IPS-NIHi7 (cell line): ENCODE measurements at regions not wholly inside any gene's neighbourhood (a gene's known extent, or its start where the extent isn't known, plus 50 kb on each side); places are given as distances from the start of the nearest gene placed in this dataset.

ENCODE experiments used
- DNase-seq: peaks from one replicate; pipeline ENCODE4 v3.0.0; 2012; ENCODE audit warnings: mixed read lengths; ENCODE audit errors: extremely low spot score

DNA sequence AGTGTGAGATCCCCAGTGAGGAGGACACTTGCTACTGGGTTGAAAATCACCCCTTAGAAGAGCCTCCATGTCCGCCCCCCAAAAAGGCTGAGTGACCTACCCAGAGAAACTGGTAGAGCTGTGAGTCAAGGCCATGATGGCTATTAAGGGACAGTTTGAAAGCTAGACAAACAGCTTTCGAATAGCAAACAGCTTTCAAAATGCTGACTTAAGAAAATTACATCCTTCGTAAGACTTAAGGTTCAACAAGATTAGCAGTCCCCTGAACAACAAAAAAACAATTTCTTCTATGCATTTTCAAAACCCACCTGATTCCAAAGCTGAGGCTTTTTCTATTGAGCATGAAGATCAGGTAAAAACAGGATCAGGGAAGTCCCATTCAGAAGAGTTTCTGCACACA is 269.7 kb upstream of the SOX2 start:
- no peak for DNase-seq

DNA sequence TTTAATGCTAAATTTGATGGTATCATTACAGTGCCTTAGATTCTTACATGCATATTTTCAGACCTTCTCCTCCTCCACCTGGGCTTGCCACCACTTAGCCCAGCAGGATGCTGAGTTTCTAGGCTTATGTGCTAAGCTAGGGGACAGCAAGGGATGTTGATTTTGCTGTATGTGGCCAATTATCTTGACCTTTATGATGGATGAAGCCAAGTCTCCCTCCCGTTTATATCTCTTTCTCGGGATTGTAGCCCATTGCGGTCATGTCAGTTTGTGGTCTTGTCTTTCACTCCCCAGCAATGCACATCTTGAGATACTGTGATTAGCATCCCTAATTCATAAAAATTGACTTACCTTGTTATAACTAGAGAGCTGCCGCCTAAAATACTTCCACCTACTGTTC is 278.7 kb upstream of the SOX2 start:
- no peak for DNase-seq

DNA sequence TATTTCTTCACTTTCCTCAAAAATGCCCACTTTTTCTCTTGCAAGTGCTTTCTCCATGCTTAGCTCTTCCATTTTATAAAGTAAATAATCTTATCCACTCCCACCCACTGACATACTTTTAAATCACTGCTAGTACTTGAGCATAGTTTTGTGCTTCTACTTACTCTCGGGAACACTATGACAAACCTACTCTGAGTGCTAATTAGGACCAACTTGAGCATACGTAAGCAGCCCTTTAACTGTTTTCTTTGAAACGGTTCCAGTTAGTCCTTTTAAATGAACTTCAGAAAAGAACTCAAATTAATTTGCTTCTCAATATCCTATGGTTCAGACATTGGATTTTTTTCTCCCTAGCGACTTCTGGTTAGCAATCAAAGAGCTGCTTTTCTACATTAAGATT is 280.0 kb upstream of the SOX2 start:
- DNase-seq: no peak

DNA sequence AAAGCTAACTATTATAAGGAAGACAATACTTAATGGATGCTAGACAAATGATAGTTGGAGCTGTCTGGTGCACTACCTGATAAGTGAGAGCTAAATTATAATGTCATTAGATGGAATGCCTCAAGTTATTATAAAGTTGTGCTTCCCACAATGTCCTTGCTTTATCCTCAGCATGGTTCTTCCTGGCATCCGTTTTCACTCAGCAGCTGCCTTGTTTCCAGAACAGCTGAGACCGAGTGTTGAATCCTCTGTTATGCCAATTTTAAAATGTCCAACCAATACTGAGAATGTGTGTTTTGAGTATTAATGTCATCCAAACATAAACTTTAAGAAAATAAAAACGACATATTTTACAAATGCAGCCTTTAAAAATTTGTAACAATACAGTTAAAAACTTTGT is 286.7 kb upstream of the SOX2 start:
- no peak for DNase-seq

DNA sequence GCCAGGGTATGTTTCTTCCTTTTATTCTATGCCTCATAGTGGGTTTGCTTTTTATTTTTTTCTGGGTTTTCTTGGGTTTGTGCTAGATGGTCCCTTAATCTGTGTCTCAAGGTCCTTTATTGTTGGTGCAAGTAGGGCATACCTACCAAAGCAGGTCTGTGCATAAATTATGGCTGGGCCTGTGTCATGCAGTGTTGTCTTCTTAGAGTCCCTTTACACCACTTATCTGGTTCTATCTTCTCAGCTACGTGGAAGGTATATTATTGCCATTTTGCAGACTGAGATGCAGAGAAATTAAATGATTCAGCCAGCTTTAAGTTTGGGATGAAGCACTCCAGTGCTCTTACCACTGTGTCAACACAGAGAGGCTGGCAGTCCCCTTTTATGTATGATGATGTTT is 293.5 kb upstream of the SOX2 start:
- no peak for DNase-seq

DNA sequence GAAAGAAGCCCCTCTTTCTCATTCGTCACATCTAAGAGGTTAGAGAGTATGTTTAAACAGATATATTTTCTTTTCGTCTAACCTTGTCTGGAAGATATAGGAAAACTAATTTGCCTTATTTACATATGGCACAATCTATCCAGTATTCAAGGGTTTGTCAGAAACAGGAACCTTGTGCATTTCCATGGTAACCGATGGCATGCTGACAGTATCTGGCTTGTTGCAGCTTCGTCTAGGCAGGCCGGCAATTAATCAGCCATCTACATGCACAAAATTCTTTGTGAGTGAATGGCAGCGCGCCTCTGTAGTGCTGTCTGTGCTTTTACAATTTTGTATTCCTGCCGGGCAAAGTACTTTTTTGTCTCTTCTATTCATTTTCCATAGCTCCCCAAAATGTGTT is 294.0 kb upstream of the SOX2 start:
- no peak for DNase-seq

DNA sequence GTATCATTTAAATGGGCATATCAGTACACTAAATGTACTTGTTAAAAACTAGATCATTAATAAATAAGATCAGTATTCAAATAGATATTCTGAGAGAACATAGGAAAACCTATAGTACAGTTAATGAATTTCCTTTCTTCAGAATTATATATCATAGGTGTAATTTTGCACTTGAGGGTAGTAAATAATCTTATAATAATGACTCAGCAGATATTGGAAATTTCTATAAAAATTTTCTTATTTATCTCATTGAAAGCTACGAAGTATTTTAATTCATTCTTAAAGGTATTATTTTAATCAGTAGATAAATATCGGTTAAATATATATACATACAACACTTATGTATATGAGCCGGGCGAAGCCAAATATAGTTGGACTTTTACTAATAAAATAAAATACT is 300.9 kb upstream of the SOX2 start:
- no peak for DNase-seq

DNA sequence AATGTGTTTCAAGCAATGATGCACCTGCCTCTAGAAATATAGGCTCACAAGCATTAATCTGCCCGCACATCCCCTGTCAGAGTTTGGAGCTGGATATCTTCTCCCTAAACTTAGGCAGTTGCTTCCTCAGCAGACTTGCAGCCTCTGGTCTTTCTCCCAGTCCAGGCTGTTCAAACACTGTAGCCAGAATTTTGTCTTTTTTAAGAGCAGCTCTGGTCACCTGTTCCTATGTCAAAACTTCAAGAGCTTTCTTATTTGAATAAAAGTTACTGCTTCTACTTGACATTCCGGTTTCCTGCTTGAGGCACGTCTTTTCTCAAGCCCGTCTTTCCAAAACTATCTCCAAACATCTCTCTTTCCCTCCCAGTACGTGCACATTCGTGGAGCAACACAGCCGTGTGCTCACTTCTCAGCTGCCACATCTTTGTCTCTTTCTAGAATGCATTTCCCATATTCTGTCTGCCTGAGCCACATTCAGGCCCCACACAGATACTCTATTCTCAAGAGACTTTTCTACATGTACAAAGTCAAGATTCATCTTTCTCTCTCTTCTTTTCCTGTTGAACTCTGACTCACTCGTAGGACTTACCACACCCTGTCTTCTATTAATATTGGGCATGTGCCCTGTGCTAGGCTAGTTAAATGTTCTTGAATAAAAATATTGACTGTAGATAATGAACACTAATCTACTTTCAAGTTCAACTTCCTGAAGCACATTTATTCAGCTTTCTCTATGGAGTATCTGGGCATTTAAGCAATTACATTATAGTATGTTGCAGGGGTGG is 307.7 kb upstream of the SOX2 start:
- no peak for DNase-seq

DNA sequence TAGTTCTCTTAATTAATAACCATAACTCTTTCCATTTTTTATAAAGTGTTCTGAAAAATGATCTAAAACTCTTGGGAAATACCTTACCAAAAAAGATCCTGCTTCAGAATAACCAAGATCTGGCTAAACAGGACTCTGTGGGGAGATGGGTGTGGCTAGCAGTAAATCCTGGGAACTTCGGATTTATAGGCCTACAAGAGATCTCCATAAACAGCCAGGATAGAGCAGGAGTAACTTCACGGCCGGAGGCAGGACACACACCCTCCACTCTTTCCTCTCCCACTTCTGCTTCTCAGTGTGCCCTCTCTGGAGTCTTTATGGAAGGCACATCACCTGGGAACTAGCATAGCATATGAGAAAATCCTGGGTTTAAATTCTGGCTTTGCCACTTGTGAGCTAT is 309.4 kb upstream of the SOX2 start:
- DNase-seq: no peak

DNA sequence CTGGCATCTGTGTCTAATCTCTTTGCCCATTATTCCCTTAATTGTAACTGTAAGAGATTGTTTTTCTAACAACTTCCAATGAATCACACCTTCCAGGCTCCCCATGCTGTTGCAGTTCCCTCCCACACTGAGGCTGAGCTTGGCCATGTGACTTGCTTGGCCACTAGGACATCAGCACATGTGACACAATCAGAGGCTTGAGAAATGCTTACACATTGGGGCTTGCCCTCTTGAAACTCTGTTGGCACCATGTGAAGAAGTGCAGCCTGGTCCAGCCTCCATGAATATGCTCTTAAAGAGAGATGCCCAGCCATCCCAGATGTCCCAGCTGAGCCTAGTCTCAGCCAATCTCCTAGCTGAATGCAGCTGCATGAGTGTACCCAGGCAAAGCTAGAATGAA is 326.8 kb upstream of the SOX2 start:
- no peak for DNase-seq

DNA sequence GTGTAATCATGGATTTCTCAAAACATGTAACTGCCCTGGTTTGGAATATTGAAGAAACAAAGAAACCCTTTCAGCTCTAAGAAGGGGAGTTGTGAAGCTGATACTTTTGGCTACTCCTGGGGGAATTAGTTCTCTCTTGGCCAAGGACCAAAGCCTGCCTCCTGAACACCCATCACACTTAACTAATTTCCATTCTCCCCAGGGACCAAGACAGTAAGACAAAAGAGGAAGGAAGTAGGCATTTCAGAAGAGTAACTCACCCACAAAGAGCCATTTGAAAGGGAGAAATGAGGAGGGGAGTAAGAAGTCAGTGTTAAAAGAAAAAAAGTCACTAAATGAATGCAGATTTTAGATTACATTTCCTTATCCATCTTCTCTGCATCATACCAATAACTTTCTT is 328.0 kb upstream of the SOX2 start:
- peak; percentile 11 for DNase-seq

DNA sequence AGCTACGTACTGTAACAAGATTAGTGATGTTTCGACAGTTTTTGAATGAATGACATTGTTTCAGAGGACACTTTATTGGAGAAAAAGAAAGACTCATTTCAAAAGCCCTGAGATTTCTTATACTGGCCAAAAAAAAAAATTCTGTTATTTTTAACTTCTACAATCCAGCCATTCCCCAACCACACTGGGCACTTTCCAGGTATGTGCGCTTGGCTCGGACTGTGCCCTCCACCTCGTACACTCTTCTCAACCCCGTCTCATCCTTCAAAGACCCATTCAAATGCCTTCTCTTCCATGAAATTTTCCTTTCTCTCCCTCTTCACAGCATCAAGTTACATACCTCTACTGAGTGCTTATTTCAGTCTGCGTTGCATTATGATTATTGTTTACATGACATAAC is 328.5 kb upstream of the SOX2 start:
- DNase-seq: no peak

DNA sequence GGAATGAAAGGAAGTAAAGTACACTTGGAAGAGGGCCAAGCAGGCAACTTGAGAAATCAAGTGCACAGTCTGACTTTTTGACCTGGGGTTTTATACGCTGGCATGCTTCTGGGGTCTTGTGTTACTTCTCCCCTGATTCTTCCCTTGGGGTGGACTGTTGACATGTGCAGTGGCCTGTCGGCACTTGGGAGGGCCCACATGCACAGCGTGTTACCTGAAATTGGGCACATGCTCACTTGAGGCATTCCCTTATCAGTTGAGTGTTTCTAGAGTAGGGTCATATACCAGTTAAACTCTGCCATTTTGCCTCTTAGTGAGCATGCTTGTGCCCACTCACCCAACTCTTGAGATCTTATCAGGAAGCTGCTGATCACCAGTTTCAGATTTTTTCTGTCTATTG is 329.1 kb upstream of the SOX2 start:
- DNase-seq: no peak

DNA sequence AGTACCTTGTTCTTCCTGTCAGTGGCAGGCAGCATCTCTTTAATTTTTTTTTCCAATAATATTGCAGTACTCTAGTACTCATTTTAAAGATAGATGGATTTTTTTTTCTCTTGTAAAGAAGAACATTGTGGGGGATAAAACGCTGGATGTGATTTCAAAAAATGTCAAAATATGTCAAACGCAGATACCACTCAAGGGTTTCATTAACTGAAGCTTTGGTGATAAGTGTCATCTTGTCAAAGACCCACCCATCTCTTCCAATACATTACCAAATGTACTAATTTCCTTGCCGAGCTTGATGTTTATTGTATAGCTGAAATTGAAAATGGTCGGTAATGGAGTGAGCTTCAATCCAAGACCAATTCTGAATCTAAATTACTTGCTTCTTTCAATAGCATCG is 332.4 kb upstream of the SOX2 start:
- no peak for DNase-seq

DNA sequence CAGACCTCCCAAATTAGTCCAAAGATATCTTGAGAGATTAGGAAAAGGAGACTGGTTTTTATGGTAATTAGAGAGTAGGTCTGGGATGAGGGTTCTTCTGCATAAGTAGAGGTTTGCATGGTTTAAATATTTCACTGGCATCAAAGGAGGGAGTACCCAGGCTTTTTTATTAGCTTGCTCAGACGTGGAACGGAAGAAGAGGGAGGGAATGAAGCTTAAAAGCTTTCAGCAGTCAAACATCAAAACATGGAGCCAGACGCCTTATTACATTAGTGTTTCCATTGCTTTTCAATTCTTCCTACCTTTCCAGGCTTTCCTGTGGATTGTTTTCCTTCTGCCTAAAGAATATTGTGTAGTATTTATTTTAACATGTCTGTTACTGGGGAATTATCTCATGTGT is 342.1 kb upstream of the SOX2 start:
- DNase-seq: no peak

DNA sequence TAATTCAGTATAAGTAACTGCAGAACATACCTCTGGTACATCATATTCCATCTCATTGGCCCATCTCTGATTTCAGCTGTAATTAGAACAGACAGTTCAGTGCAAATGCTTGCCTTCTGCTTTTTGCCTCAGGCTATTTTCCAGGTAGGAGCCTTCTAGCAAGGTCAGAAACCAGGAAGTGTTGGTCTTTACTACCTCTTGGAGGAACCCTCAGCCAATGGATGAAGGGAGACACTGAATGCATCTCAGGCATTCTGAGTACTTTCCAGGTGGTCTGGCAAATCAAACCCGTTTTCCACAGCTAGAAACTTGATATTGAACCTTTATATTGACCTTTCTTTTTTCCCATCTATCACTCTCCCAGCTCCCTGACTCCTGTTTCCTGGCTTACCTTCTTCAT is 348.5 kb upstream of the SOX2 start:
- DNase-seq: peak; percentile 11

DNA sequence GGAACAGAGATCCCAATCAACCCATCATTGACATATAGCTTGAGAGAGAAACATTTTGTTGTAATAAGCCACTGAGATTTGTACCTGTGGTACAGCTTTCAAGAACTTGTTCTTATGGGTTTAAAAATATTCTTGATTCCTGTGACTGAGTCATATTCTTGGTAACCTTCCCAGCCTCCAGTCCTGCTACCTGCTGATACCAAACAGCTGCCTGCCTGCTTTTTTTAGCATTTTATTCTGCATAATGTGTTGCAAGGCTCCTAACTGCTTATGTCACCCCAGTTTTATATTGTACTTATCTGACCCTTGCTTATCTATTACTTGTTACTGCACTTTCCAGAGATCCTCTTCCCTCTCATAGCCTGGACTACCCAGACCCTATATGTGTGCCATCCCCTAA is 349.3 kb upstream of the SOX2 start:
- no peak for DNase-seq

DNA sequence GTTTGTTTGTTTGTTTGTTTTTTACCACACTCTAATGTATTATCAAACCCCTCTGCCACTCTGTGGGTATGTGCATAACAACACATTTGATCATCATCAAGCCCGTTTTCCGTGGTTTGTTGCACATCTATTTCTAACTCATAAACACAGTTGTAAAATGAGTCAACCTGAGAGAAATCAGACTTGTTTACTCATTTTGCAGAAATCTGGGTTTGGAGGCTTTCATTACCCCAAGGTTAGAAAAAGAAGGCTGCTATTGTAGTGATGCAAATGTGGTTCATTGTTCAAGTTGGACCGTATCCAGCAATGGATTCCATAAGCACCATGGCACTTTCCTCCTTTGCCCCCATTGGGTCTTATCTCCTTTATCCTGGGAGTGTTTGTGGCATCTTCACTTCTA is 353.2 kb upstream of the SOX2 start:
- DNase-seq: no peak

DNA sequence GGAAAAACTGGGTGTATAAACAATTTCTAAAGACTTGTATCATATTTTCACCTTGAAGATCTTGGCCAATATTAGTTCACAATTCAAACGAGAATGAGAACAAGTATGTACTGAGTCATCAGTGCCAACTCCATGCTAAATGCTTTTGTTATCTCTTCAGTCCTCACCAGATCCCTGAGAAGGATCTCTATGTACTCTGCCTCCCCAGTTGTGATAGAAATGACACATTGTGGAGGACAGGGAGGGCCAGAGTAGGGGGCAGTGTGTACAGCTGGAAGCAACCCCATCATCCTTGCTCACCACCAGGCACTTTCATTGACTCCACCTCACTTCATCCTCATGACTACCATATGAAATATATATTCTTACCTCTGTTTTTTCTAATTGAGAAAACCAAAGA is 353.7 kb upstream of the SOX2 start:
- DNase-seq: no peak

DNA sequence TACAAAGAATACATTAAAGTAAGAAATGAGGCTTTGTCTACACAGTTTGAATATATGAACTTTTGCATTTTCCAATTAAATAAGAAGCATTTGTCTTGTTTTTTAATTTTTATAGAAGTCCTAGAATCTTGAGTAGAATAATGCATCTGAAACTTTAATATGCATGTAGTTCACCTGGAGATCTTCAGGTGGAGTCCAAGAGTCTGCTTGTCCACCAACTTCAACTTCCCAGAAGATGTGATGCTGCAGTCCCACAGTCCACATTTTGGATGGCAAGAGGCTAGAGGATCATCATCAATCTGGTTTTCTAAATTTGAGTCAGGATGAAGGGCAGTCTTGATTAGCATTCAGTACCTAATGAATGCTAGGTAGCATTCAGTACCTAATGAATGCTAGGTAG is 357.6 kb upstream of the SOX2 start:
- DNase-seq: no peak

DNA sequence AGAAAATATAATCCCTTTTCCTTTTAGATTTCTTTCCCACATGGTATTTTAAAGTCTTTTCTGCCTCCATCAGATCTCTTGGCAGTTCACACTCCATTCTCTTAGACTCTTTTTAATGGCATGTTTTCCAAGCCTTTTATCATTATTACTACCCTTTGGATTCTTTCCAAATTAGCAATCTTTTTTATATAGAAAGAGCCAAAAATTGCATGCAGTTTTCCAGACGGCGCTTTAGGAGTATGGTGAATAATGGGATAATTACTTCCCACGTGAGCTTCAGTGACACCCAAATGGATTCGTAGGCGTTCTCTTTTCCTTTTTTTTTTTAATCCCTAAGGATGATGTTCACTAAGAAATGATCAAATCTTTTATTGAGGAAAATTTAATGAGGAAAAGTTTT is 354.8 kb upstream of the DNAJC19 start:
- DNase-seq: no peak

DNA sequence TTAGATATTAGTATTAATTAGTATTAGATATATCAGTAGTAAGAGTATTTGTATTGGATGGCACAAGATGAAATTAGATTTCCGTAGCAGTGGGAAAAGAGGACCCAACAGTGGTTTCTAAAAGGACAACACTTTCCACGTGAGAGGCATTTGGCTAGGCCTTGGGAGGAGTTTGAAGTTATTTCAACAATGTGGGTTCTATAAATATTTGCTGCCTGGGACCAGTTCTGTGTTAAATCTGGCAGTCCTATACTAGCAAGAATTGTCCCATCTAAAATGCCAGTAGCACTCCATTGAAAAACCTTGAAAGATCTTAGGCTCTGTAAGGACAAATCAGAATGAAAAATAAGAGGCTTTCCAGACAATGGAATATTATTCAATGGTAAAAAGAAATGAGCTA is 347.1 kb upstream of the DNAJC19 start:
- DNase-seq: no peak

DNA sequence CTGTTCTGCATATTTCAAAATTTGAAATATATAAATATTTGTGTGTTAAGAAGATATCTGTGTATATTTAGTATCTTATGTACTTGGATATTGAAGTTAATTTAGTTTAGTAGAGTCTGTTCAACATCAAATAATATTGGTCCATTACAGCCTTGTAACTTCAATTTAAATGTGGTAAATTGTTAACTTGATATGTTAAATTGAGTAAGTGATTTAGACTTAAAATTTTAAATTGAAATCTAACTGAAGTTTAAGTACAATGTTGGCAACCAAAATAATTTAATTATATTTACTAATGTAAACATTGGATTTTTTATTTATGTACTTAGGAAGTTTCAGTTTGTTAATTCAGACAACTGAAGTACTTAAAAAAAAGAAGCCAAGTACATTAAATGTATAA is 343.9 kb upstream of the DNAJC19 start:
- DNase-seq: no peak

DNA sequence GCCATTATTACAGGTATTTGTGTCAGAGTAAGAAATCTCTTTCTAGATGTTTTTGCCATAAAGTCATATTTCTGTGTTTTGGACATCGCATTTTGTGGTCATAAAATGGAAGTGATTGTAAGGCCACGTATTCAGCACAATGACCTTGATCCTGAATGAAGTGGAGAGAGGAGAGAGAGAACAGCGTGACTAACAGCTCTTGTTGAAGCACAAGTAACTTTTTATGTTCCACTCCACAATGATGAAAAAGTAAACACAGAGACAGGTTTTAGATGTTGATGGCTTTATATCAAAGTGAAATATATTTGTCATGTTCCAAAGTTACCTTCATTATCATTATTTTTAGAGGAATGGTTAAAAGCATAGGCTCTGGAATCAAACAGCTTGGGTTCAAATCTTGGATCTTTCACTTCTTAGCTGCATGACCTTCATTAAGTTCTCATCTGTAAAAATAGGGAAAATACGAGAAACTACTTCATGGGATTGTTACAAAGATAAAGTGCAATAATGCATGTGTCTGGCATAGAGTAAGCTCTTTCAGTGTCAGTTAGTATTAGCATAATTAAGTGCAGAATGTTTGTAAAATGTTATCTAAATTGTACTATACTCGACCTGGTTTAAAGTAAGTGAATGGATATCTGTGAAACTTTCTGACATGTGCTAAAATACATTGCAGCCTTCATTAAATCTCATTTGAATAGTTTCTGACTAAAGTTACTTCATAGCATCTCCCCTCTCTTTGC is 341.5 kb upstream of the DNAJC19 start:
- DNase-seq: no peak
